ENCODE measurements at regions not wholly inside any gene's neighbourhood (a gene's known extent, or its start where the extent isn't known, plus 50 kb on each side); places are given as distances from the start of the nearest gene placed in this dataset.

DNA sequence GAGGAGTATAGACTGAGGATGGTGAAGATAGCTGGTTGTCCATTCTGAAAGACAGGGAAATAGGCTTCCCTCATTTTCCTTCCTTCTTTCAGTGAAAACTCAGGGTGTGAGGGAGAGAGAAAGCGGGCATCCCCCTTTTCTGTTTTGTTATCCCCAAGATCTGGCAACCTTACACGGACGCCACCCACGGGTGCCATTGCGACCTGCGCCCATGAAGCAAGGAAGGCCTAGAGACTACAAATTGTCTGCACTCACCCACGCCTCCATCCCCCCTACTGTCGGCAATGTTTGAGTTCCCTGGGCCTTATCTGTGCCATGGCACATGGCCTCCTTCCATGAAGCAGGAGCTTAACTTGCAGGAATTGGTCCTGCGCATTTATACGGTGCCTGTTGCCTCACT is 115.0 kb upstream of the IGF1 start:
- no peak overlapping the region for H3K4me3 ChIP-seq
- no peak overlapping the region for H3K27ac ChIP-seq
- no peaks in the 10 kb centered on the region for H3K9me3 ChIP-seq
- no peak for ATAC-seq (ENCODE audit: insufficient number of reproducible peaks, low FRiP score, low read depth)
- H3K36me3 ChIP-seq = no peaks in the 10 kb centered on the region
- no peak for DNase-seq (ENCODE audit: low spot score)
- TF ChIP-seq, protein P1, sequence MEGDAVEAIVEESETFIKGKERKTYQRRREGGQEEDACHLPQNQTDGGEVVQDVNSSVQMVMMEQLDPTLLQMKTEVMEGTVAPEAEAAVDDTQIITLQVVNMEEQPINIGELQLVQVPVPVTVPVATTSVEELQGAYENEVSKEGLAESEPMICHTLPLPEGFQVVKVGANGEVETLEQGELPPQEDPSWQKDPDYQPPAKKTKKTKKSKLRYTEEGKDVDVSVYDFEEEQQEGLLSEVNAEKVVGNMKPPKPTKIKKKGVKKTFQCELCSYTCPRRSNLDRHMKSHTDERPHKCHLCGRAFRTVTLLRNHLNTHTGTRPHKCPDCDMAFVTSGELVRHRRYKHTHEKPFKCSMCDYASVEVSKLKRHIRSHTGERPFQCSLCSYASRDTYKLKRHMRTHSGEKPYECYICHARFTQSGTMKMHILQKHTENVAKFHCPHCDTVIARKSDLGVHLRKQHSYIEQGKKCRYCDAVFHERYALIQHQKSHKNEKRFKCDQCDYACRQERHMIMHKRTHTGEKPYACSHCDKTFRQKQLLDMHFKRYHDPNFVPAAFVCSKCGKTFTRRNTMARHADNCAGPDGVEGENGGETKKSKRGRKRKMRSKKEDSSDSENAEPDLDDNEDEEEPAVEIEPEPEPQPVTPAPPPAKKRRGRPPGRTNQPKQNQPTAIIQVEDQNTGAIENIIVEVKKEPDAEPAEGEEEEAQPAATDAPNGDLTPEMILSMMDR (IDR thresholded peaks at IDR 0.05) = no peak
- no peaks in the 10 kb centered on the region for H3K27me3 ChIP-seq (replicated peaks; ENCODE audit: insufficient read depth)
- H3K4me1 ChIP-seq (ENCODE audit: control insufficient read depth in 1 of 2, low read depth in 2 of 2) = no peaks in the 10 kb centered on the region

DNA sequence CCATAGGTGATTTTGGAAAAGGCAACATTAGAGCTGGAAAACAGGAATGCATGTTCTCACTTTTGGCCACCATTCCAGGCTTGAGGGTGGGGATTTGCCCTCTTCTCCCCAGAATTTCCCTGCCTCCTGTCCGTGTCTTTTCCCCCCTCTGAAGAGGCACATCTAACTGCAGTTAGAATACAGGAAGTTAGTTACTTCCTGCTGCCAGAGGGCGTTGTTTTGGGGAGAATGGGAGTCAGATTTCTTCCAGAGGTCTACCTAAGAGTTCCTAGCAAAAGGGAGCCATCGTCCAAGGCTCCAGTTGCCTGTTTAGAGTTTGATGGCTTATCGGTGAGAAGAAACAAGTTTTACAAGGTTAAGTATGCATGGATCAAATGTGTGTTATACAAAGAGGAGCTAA is 112.8 kb upstream of the IGF1 start:
- Histone ChIP-seq H3K4me1 (ENCODE audit: control insufficient read depth in 1 of 2, low read depth in 2 of 2) (no peaks in the 10 kb centered on the region), H3K9me3 (no peaks in the 10 kb centered on the region), H3K27ac (no peak overlapping the region), H3K36me3 (no peaks in the 10 kb centered on the region), H3K4me3 (no peak overlapping the region), H3K27me3 (replicated peaks; ENCODE audit: insufficient read depth) (no peaks in the 10 kb centered on the region)
- ATAC-seq (ENCODE audit: insufficient number of reproducible peaks, low FRiP score, low read depth) (no peak), DNase-seq (ENCODE audit: low spot score) (no peak)
- TF ChIP-seq, protein P1 (IDR thresholded peaks at IDR 0.05) = no peak

DNA sequence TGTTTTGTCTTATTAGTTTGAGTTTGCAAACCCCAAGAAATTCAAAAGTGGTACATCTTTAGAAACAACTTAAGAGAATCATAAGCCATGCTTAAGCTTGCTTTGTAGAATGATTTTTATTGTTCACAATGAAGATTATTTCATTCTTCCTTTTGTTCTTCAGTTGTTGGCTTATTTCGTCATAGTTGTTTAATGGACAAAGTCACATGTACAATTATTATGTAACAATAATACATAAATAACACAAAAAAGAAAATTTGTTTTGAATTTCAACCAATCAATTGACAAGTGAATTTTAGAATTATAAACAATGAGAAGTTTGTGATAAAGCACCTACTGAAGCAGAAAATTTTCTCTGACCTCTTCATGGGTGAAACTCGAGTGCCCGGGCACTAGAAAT is 111.8 kb upstream of the IGF1 start:
- H3K4me3 ChIP-seq = no peak overlapping the region
- TF ChIP-seq, protein P1 (IDR thresholded peaks at IDR 0.05) = no peak
- H3K4me1 ChIP-seq (ENCODE audit: control insufficient read depth in 1 of 2, low read depth in 2 of 2) = no peaks in the 10 kb centered on the region
- ATAC-seq (ENCODE audit: insufficient number of reproducible peaks, low FRiP score, low read depth) = no peak
- no peaks in the 10 kb centered on the region for H3K36me3 ChIP-seq
- DNase-seq (ENCODE audit: low spot score) = no peak
- H3K27me3 ChIP-seq (replicated peaks; ENCODE audit: insufficient read depth) = no peaks in the 10 kb centered on the region
- no peak overlapping the region for H3K27ac ChIP-seq
- H3K9me3 ChIP-seq = no peaks in the 10 kb centered on the region

DNA sequence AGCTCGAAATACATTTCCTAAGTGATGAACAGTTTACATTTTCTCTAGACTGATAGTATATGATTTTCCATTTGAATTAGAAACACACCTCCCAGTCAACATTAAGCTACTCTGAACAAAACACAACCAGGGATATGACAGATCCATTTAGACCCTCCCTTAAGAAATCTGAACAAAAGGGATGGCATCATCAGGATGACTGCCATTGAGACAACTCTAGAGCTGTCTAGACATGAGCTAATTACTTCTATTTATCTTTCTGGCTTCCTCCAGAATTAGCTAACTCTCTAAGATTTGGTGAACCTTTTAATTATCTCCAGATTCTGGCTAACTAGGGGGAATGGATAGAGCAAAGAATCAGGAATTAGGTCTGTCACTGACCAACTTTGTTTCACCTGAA is 92.9 kb upstream of the IGF1 start:
- Histone ChIP-seq H3K36me3 (no peaks in the 10 kb centered on the region), H3K9me3 (no peaks in the 10 kb centered on the region), H3K4me3 (no peak overlapping the region), H3K27me3 (replicated peaks; ENCODE audit: insufficient read depth) (no peaks in the 10 kb centered on the region), H3K27ac (no peak overlapping the region), H3K4me1 (ENCODE audit: control insufficient read depth in 1 of 2, low read depth in 2 of 2) (no peaks in the 10 kb centered on the region)
- TF ChIP-seq, protein P1 (IDR thresholded peaks at IDR 0.05) = no peak
- ATAC-seq (ENCODE audit: insufficient number of reproducible peaks, low FRiP score, low read depth) (no peak), DNase-seq (ENCODE audit: low spot score) (no peak)

DNA sequence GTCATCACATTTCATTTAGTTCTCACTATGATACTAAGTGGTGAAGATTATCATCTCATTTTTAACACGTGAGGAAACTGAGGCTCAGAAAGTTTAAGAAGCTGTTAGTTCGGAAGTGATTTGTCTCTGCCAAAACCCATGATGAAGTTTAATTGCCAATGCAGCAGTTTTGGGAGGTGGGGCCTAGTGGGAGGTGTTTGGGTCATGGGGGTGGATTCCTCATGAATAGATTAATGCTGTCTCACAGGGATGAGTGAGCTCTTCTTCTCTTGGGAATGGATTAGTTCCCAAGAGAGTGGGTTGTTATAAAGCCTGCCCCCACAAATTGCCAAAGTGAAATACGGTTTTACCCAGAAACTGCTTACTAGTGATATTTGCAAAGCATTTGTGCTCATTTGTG is 91.5 kb upstream of the IGF1 start:
- ATAC-seq (ENCODE audit: insufficient number of reproducible peaks, low FRiP score, low read depth) = no peak
- H3K4me1 ChIP-seq (ENCODE audit: control insufficient read depth in 1 of 2, low read depth in 2 of 2) = no peaks in the 10 kb centered on the region

More for the DNA sequence above, 91.5 kb upstream of the IGF1 start:
- no peaks in the 10 kb centered on the region for H3K9me3 ChIP-seq
- no peak overlapping the region for H3K4me3 ChIP-seq
- TF ChIP-seq, protein P1 (IDR thresholded peaks at IDR 0.05) = no peak
- H3K27ac ChIP-seq = no peak overlapping the region
- no peak for DNase-seq (ENCODE audit: low spot score)
- H3K27me3 ChIP-seq (replicated peaks; ENCODE audit: insufficient read depth) = no peaks in the 10 kb centered on the region
- H3K36me3 ChIP-seq = no peaks in the 10 kb centered on the region

All from thoracic aorta (tissue), 2 donors.